ENCODE measurements at regions not wholly inside any gene's neighbourhood (a gene's known extent, or its start where the extent isn't known, plus 50 kb on each side); places are given as distances from the start of the nearest gene placed in this dataset.
"Not testable (repeated sequence)": the region's sequence is repeated elsewhere in the genome, so short reads cannot be mapped to it uniquely, and the experiment has no call there.

DNA sequence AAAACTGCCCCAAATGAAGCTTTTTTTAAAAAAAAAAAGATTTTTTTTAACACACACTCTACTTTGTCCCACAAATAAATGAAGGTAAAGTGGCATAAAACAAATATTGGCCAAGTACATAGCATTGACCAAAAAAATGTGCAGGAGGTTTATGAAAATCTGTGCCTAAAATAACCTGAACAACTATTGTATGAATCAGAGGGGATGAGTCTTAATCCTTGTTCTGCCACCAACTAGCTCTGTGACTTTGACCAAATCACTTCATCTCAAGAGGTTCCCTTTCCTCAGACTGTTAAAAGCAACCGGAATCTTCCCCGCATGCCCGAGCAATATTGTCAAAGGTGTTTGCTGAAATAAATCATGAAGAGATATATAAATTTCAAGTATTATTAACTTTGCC lies 150.4 kb upstream of the NEBL start:
- DNase-seq: no peak

DNA sequence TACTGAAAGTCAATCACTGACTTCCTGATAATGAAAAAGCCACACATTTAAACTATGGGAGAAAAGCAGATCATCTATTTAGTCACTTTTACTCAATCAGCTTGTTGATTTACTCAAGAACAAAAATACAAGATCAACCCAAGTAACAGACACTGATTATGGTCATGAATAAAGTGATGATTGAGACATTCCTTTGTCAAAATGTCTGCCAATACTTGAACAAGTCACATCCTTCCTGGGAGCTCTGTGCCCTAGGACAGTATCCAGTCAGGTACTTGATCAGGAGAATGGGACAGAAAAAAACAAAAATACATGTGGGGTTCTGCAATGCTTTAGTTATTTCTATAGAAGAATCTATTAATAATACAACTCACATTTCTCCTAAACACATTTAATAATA lies 150.0 kb upstream of the NEBL start:
- DNase-seq: no peak

DNA sequence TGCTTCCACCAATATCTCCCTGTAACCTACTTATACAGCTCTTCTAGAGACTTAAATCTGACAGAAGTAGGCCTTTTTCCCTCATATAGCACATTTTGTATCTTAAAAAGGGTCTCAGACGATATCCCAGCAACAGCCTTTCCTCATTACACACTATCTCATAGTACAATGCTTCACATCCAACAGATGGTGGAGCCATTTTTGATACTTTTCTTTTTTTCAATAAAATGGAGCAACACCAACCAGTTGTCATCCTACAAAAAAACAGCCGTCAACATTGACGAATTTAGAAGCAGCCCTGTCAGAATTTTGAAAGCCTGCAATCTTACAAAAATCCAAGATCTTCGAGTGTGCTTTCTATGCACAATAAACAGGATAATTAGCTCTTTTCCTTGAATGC lies 145.9 kb upstream of the NEBL start:
- DNase-seq: no peak

DNA sequence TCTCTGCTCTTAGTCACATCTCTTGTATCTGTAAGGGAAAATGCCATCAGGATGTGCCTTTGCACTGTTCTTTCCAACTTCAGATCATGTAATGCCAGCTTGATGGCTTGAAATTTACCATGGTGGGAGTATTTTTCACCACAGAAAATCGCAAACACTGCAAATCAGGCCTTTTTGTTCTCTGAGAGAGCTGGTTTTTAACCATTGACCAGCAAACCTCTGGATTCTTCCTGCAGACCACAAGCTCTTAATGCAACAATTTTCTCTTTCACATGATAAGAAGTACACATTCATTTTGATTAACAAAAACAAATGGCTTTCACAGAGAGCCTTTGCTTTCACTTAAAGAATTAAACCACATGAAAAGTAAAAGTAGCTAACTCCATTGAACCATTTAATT lies 145.4 kb upstream of the NEBL start:
- DNase-seq: no peak

DNA sequence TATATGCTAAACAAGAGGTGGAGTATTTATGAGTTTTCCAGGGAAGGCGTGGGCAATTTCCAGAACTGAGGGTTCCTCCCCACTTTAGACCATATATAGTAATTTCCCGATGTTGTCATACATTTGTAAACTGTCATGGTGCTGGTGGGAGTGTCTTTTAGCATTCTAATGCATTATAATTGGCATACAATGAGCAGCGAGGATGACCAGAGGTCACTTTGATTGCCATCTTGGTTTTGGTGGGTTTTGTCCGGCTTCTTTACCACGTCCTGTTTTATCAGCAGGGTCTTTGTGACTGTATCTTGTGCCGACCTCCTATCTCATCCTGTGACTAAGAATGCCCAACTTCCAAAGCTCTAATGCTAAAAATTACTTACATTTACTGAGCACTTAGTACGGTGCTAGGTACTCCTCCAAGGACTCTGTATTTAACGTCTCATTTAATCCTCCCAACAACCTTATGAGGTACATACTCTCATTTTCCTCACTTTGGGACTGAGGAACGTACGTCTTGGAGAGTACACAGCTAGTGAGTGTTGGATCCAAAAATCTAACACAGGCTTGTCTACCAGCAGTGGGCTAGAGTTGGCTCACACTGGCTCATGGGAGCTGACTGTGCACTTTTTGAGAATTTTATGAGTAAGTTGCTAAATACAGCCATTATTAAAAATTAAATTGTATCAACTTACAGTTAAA lies 144.8 kb upstream of the NEBL start:
- no peak for DNase-seq

DNA sequence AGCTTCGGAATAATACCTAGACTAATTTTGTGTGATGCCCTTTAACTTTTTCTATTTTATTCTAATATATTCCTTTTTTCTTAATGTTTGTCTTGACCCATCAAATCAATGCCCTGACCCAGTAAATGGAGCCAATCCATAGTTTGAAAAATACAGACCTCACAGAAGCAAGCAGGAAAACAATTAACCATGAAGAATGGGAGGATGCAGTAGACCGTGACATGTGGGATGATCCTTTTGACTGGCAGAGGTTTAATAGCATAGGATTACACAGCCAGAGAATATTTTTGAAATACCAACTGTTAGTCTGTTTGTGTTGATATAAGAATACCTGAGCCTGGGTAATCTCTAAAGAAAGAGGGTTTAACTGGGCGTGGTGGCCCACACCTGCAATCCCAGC lies 142.6 kb upstream of the NEBL start:
- no peak for DNase-seq

DNA sequence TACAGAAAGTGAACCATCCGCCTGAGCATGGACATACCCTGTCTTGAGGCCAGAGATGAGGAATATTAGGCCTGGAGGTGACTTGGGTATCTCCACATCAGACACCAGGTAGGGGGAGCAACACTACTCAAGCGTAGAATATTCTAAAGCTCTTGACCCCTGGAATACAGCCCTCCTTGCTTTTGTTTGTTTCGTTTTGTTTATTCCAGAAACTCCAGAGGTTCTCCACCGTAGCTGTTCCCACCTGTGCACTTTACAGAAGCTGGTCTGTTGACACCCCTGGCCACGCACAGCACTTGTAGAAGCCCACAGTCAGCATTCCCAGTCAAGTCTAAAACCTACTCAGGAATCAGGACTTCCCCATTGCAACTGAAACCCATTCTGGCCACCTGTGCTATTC lies 139.6 kb upstream of the NEBL start:
- no peak for DNase-seq

DNA sequence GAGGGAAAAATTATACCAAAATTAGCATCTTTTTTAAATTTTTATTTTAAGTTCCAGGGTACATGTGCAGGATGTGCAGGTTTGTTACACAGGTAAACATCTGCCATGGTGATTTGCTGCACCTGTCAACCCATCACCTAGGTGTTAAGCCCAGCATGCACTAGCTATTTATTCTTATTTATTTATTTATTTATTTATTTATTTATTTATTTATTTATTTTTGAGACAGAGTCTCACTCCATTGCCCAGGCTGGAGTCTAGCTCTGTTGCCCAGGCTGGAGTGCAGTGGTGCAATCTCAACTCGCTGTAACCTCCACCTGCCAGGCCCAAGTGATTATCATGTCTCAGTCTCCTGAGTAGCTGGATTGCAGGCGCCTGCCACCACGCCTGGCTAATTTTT lies 137.7 kb upstream of the NEBL start:
- not testable (repeated sequence) for DNase-seq

DNA sequence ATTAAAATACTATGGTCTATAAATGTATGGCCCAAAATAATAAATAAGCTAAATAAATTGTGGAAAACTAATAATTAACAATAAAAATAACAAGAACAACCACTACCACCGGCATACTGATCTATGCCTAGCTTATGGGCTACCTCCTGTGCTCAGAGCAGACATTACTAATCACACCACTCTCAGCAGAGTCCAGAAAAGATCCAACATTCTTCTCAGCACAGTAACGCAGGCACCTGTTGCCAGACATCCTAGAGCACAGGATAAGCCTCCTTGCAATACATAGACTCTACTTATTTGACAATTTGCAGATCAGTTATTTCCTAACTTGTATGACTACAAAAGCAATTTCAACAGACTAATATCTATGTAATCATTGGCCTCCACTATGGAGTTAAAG lies 137.1 kb upstream of the NEBL start:
- no peak for DNase-seq

DNA sequence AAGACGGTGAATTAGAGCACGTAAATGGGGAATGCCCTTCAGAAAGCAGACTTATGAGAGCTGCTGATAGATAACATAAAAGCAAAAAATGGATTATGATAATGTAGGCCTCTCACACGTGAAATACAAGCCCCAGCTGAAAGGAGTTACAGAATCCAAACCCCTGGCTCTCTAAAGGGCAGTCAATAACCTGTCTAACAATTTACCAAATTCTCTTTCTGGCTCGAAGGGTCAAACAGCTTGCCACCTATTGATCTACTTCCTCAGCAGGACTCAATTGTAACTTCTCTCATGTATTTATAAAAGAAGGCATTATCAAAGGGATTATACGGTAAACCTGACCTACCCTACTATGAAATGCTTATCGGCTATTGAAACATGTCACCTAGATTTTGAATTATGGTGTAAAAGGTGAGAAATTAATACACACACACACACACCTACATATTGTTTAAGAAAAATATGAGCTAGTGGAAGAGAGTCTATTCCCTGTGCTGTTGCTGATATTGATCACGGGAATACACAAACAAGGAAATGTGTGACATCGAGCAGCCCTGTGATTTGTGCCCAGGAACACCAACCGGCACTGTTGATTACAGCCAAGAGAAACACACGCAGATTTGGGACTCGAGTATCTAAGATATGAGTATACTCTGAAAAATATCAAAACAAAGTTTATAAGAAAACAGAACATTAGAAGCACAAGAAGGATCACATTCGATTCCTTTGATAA lies 135.6 kb upstream of the NEBL start:
- DNase-seq: no peak

DNA sequence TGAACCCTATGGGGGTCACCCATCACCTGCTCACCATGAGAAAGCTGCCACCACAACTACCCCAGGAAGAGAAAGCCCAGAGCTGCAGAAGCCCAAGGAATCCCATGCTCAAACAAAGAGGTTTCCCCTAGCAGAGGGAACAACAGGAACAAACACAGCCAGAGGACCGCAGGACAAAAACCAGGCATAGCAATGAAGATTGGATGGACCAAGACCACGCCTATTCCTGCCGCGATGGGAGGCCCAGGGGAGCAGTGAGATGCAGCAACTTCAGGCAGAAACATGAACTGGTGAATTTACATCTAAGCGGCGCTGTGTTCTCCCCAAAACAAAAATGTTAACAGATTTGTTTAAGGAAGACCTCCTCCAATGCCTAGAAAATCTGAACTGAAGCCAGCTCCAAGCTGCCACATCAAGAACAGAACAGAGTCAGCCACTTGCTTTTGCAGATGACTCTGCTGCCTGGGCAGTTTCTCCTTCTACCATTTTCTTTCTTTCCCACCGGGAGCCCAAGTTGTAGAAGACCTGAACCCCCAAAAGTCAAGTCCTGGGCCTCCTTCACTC lies 134.2 kb upstream of the NEBL start:
- no peak for DNase-seq

DNA sequence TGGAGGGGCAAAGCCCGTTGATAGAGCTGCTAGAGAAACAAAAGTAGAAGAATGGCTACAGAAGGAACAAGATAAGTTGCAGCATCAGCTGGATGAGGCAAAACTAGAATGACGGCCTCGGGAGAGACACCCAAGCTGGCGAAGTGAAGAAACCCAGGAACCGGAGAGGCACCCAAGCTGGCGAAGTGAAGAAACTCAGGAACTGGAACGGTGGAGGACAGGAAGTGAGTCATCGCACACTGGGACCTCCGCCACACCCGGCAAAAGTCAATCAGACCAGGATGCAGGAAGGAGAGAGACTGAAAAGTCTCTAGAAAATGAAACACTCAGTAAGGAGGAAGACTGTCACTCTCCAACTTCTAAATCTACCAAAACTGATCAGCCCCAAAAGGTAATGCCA lies 133.0 kb upstream of the NEBL start:
- no peak for DNase-seq

DNA sequence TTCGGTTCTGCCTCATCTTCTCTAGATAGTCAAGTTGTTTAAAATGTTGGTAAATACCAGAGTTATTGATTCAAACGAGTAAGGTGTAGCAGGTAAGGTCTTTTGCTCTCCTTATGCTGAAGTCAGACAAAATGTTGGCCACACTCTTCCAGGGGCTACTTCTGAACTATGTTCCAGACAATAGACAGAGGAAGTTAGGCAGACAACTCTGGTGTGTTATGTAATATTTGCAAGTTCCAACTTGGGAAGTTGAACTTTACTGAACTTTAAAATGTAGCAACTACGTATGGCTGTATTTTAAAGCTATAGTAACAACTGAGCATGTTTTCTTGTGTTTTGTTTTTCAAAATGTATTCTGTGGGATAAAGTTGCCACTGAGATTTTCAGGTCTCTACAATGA lies 125.7 kb upstream of the NEBL start:
- no peak for DNase-seq

DNA sequence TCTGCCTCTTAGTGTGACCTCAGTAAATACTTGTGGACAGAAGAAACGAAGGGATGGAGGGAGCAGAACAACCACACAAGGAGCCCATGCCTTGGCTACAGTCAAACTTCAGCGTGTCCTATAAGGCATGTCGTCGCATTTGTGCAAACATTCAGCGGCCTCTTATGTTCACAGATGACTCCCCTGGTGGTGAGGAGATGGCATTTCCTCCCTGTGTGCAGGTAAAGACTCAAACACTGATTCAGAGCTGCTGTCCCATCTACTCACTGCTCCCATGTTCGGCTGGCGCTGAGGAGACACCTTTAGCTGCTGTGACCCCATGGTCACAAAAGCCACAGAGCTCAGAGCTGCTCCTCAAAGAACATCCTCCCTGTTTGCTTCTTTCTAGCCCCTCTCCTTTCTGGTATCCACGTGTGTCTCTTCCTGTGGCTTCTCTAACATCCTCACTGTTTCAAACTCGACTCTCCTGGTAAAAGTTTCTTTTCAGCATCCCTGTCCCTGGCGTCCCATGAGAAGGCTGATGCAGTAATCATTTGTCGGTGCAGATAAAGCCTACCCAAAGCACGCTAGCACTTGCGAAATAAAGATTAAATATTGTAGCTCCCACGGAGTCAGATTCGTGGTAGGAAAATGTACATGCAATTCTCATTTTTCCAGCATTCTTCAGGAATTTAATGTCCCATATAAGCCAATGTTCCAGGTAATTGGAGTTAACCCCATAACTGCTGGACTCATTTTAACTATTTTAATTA lies 124.9 kb upstream of the NEBL start:
- DNase-seq: no peak

DNA sequence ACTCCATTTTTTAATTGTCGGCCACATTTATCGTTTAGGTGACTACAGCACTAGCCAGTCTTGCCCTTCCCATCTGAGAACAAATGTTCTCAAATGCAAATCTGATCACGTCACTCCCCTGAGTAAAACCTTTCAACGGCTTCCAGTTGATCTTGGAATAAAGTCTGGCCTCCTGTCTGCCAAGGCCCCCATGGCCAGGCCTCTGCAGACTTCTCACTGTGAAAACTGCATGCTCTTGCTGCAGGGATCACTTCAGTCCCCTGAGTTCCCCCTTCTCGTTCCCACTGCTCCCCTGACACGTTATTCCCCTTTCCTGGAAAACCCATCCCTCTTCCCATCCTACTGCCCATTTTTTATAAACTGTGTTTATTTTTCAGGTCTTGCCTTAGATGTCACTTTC lies 124.1 kb upstream of the NEBL start:
- no peak for DNase-seq

DNA sequence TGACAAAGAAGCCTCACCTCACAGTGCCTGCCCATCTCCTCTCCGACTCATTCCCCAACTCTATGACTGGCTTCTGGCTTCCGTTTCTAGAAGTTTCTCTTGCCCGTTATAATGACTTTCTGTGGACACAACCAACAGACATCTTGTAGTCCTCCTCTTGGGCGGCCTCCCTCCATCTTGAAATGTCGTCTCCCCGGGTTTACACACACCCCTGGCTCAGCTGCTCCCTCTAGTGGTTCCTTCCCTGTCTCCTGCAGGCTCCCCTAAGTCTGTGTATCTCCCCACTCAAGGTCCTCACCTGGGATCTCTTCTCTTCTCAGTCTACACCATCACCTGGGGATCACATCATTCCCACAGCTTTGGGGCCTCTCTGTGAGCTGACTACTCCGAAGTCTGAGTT lies 123.4 kb upstream of the NEBL start:
- DNase-seq: no peak

DNA sequence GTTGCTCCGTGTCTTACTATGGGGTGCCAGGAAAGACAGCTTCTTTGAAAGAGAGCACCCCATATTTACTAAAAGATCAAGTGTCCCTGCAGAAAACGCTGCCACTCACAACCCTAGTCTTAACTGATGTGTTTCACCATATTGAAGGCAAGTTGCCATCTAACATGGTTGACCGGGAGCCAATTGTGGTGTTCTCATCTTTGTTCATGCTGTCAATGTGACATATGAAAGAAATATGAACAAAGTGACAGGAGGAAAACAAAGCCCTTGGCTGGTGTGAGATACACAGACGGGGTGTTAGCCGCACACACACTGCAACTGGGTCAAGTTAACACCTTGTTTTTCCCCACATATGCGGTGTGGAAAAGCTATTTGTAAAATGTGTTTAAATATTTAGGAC lies 122.3 kb upstream of the NEBL start:
- no peak for DNase-seq

DNA sequence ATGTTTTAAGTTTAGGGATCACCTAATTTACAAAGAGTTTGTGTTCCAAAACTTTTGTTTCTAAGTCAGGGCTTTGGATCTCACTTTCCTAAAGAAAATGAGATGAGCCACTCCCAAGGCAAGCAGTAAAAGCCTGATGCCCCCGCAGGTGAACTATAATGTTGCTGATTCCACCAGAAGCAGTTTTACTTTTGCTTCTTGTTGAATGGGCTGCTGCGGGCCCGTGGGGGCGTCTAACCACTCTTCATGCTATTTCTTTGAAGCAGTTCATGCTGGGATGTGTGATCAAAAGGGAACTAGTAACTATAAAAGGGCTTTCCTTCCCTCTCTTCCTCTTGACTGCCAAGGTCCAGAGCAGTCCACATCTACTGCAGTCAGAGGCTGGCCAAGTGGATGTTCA lies 118.7 kb upstream of the NEBL start:
- DNase-seq: no peak

DNA sequence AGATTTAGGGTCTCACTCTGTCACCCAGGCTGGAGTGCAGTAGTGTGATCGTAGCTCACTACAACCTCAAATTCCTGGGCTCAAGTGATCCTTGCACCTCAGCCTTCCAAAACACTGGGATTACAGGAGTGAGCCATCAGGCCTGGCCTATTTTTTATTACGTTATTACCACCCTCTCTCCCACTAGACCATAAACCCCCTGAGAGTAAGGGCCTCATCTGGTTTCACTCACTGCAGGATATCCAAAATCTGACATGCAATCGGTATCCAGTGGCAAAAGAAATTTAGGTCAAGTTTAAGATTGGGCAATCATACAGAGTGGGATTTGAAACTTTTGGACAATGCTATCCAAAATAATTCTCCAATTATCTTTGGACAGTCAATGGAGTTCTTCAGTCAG lies 117.0 kb upstream of the NEBL start:
- no peak for DNase-seq

DNA sequence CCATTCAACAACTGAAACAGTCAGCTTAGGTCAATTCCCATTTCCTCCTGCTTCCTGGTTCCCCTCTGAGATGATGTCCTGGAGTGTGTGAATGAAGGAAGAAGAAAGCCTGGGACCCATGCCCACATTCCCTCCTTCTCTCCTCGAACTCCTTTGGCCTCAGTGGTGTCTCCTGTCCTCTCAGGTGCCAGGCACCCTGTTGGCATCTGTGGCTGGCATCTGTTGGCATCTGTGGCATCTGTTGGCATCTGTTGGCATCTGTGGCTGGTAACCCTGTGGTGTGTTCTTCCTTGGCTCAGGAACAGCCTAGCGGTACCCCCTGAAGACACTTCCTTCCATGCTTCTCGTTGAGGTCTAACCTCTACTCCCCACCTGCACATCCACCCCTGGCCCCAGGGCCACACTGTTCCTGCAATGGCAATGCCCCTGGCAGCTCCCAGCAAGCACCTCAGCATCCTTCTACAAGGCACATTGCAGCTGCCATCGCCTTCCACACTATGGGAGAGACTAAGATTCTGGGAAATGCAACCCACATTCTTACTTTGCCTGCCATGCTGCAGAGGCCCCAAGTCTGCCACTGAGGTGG lies 114.4 kb upstream of the NEBL start:
- no peak for DNase-seq

DNA sequence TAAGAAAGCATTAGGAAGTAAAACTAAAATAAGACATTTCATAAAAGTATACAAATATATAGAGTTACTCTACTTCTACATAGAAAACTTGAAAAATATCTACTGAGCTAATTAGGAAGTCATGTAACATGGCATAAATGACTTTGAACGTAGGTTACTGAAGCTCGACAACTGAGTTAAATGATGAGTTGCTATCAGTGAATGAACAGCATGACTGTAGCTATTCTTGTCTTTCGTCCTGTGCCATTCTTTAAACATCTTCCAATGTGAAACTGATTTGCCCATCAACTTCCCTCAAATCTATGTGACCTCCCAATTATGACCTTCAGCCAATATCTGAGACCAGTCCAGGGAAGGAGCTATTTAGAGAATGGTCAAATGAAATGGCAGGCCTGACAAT lies 113.5 kb upstream of the NEBL start:
- no peak for DNase-seq

DNA sequence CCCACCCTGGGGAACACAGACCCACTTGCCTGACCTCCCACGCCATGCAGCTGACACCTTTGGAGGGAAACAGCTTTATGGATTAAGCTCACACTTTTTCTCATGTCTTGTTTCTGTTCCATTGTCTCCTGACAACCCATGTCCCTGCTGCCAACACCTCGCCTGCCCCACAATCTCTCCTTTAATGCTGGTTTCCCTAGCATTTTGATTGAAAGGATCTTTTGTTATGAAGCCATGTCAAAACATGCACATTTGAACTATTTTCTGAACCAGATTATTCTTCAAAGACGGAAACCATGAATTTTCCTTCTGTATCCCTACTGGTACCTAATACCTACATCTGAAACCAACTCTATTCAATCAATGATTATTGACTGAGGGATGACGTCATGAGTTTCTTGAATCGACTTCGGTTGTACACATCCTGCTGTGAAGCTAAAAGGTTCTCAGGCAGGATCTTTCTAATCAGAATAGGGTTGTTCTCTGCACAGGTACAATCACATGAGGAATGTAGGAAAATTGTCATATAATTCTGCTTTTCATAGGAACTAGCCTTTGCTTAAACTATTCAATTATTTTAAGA lies 106.2 kb upstream of the NEBL start:
- no peak for DNase-seq
